Ovary (tissue), 7 donors: ENCODE measurements at regions not wholly inside any gene's neighbourhood (a gene's known extent, or its start where the extent isn't known, plus 50 kb on each side); places are given as distances from the start of the nearest gene placed in this dataset.

ENCODE experiments used
- DNase-seq, 5 donors: peaks; one replicate each; pipeline ENCODE4 v3.0.0-alpha.2; 2019 to 2020
- H3K27ac ChIP-seq, 2 donors: fragments of 200-600 bp; one replicate each; pipeline versions ENCODE4 v1.5.1 to v1.8.0; 2019 to 2022
- H3K27me3 ChIP-seq: fragments of 200-600 bp; one replicate; pipeline ENCODE4 v1.8.0; 2022
- H3K36me3 ChIP-seq: fragments of 200-600 bp; sonication (generic); one replicate; pipeline ENCODE4 v1.5.1; 2019
- H3K4me1 ChIP-seq: one replicate; pipeline ENCODE4 v1.8.1; 2013; ENCODE audit warnings: mild to moderate bottlenecking, moderate library complexity; ENCODE audit not compliant: insufficient read depth
- H3K4me3 ChIP-seq: fragments of 200-600 bp; sonication (generic); one replicate; pipeline ENCODE4 v1.5.1; 2017
- H3K9me3 ChIP-seq, 2 donors: fragments of 200-600 bp in 1 of 2; sonication (generic) in 1 of 2; one replicate each; pipeline versions ENCODE4 v1.5.1 to v1.8.1; 2013 to 2019; ENCODE audit warnings: mild to moderate bottlenecking in 1 of 2, moderate library complexity in 1 of 2
- CTCF ChIP-seq, 3 donors: fragments of 450-650 bp in 2 of 3; fragments of 200-600 bp in 1 of 3; IDR thresholded peaks; one replicate each; pipeline versions ENCODE4 v1.5.1 to v1.8.0; 2016 to 2022; ENCODE audit warnings: antibody characterized with exemption in 3 of 3, mild to moderate bottlenecking in 1 of 3
- EP300 ChIP-seq: sonication (generic); formaldehyde crosslinking; IDR thresholded peaks from one replicate; pipeline ENCODE4 v1.6.1; 2017; ENCODE audit warnings: antibody characterized with exemption
- POLR2A ChIP-seq: fragments of 450-650 bp; IDR thresholded peaks from one replicate; pipeline ENCODE4 v1.6.1; 2017; ENCODE audit warnings: antibody characterized with exemption, mild to moderate bottlenecking, moderate library complexity
- WGBS, 3 donors: extraction: QIAGEN DNeasy Blood & Tissue Kit in 1 of 3; methylation state at CpG; one replicate each; pipeline versions ENCODE4 v1.1.5 to v1.1.7; 2013 to 2017; 5-methylcytosine and 5-hydroxymethylcytosine counted together
- intact Hi-C, 4 donors: fragments of 100-400 bp; cut with DNase I; formaldehyde crosslinking; loops; one replicate each; pipeline versions ENCODE4 v1.11.0 to v1.15.1; 2022 to 2023
- donor health status: DM: no; HTN: no; CAD: no; lungs with moderate emphysema.
- donor health status: DM: no; HTN: no; CAD: no.
- donor health status: Bipolar disorder and iron deficiency.
- donor health status: DM: no; HTN: no; CAD: no.
- donor health status: DM: yes; HTN: yes; CAD: no.

GRCh38 chr4:14564281-14564680 lies 438.0 kb upstream of the CPEB2 start:
- H3K27ac ChIP-seq: no peak overlapping the region
- no peak overlapping the region for H3K4me3 ChIP-seq
- TF ChIP-seq EP300 (no peak), CTCF (IDR thresholded peaks at IDR 0.05) (no peak), POLR2A (no peak)
- H3K9me3 ChIP-seq: no peaks in the 10 kb centered on the region
- no peaks in the 10 kb centered on the region for H3K27me3 ChIP-seq
- no peaks in the 10 kb centered on the region for H3K4me1 ChIP-seq
- intact Hi-C loops: no loop called here
- WGBS, 3 donors: 74 to 83% (median 79%) methylated on average over 4 of the region's 4 CpGs
- no peak for DNase-seq
- no peaks in the 10 kb centered on the region for H3K36me3 ChIP-seq

GRCh38 chr4:14566518-14566917 lies 435.8 kb upstream of the CPEB2 start:
- Histone ChIP-seq H3K9me3 (no peaks in the 10 kb centered on the region), H3K36me3 (no peaks in the 10 kb centered on the region), H3K4me1 (no peaks in the 10 kb centered on the region), H3K27ac (no peak overlapping the region), H3K4me3 (no peak overlapping the region), H3K27me3 (no peaks in the 10 kb centered on the region)
- DNase-seq: no peak
- intact Hi-C loops: no loop called here
- TF ChIP-seq POLR2A (no peak), CTCF (IDR thresholded peaks at IDR 0.05) (no peak)

GRCh38 chr4:14568351-14568750 lies 433.9 kb upstream of the CPEB2 start:
- Histone ChIP-seq H3K9me3 (no peaks in the 10 kb centered on the region), H3K4me1 (no peaks in the 10 kb centered on the region), H3K27ac (no peak overlapping the region), H3K27me3 (no peaks in the 10 kb centered on the region), H3K4me3 (no peak overlapping the region), H3K36me3 (no peaks in the 10 kb centered on the region)
- 11 to 34% (median 30%) methylated on average over 2 of the region's 2 CpGs for WGBS, 3 donors
- DNase-seq: no peak
- intact Hi-C loops: no loop called here
- TF ChIP-seq POLR2A (no peak), EP300 (no peak), CTCF (IDR thresholded peaks at IDR 0.05) (no peak)

GRCh38 chr4:14575289-14575688 lies 427.0 kb upstream of the CPEB2 start:
- intact Hi-C loops: loop anchor here in 1 of 4 donors (5.0 kb wide), 1 partner anchor 133 kb away; no protein-coding TSS in a partner anchor
- TF ChIP-seq CTCF (IDR thresholded peaks at IDR 0.05): no peak
- 57 to 80% (median 68%) methylated on average over 1 of the region's 1 CpG for WGBS, 3 donors

GRCh38 chr4:14575919-14576318 lies 426.4 kb upstream of the CPEB2 start:
- no peaks in the 10 kb centered on the region for H3K9me3 ChIP-seq
- TF ChIP-seq EP300: no peak
- no peak for TF ChIP-seq POLR2A
- no peak for TF ChIP-seq CTCF (IDR thresholded peaks at IDR 0.05)
- intact Hi-C loops: loop anchor here in 1 of 4 donors (5.0 kb wide), 1 partner anchor 134 kb away; no protein-coding TSS in a partner anchor
- H3K36me3 ChIP-seq: no peaks in the 10 kb centered on the region
- no peaks in the 10 kb centered on the region for H3K27me3 ChIP-seq
- no peak overlapping the region for H3K27ac ChIP-seq
- no peaks in the 10 kb centered on the region for H3K4me1 ChIP-seq
- DNase-seq: no peak
- 80 to 88% (median 80%) methylated on average over 2 of the region's 2 CpGs for WGBS, 3 donors
- no peak overlapping the region for H3K4me3 ChIP-seq

More at GRCh38 chr4:14575289-14575688, 427.0 kb upstream of the CPEB2 start:
- H3K36me3 ChIP-seq: no peaks in the 10 kb centered on the region
- no peaks in the 10 kb centered on the region for H3K9me3 ChIP-seq
- H3K27ac ChIP-seq: no peak overlapping the region
- no peaks in the 10 kb centered on the region for H3K27me3 ChIP-seq
- no peaks in the 10 kb centered on the region for H3K4me1 ChIP-seq
- no peak for DNase-seq
- no peak overlapping the region for H3K4me3 ChIP-seq
